D341Med (cell line): ENCODE measurements at regions not wholly inside any gene's neighbourhood (a gene's known extent, or its start where the extent isn't known, plus 50 kb on each side); places are given as distances from the start of the nearest gene placed in this dataset.
"Not testable (repeated sequence)": the region's sequence is repeated elsewhere in the genome, so short reads cannot be mapped to it uniquely, and the experiment has no call there.

ENCODE experiments used
- DNase-seq: peaks from one replicate; pipeline ENCODE4 v3.0.0; 2012; ENCODE audit warnings: low spot score

GRCh38 chr1:172754609-172755008 lies 95.7 kb downstream of the FASLG start:
- DNase-seq: no peak

- DNase-seq: no peak
These were observed 96.2 kb downstream of the FASLG start for GRCh38 chr1:172755099-172755498.

- no peak for DNase-seq
These were observed 97.1 kb downstream of the FASLG start for GRCh38 chr1:172756024-172756423.

- no peak for DNase-seq
These were observed 99.4 kb downstream of the FASLG start for GRCh38 chr1:172758259-172758658.

GRCh38 chr1:172760121-172760520 lies 101.2 kb downstream of the FASLG start:
- DNase-seq: no peak

GRCh38 chr1:172761581-172762486 lies 102.9 kb downstream of the FASLG start:
- DNase-seq: no peak

GRCh38 chr1:172763057-172763456 lies 104.2 kb downstream of the FASLG start:
- DNase-seq: no peak

- DNase-seq: no peak
These were observed 105.5 kb downstream of the FASLG start for GRCh38 chr1:172764378-172764777.

- no peak for DNase-seq
These were observed 107.6 kb downstream of the FASLG start for GRCh38 chr1:172766462-172766861.

- no peak for DNase-seq
These were observed 111.2 kb downstream of the FASLG start for GRCh38 chr1:172770071-172770470.

GRCh38 chr1:172774561-172774960 lies 115.7 kb downstream of the FASLG start:
- no peak for DNase-seq

GRCh38 chr1:172775606-172776005 lies 116.7 kb downstream of the FASLG start:
- no peak for DNase-seq

- no peak for DNase-seq
These were observed 117.2 kb downstream of the FASLG start for GRCh38 chr1:172776071-172776470.

- DNase-seq: no peak
These were observed 118.9 kb downstream of the FASLG start for GRCh38 chr1:172777767-172778166.

- no peak for DNase-seq
These were observed 119.9 kb downstream of the FASLG start for GRCh38 chr1:172778456-172779455.

GRCh38 chr1:172779491-172779890 lies 120.6 kb downstream of the FASLG start:
- no peak for DNase-seq

GRCh38 chr1:172781513-172782140 lies 122.7 kb downstream of the FASLG start:
- DNase-seq: no peak

- DNase-seq: no peak
These were observed 130.9 kb downstream of the FASLG start for GRCh38 chr1:172789840-172790239.

- no peak for DNase-seq
These were observed 131.3 kb downstream of the FASLG start for GRCh38 chr1:172790245-172790644.

GRCh38 chr1:172793823-172794222 lies 134.9 kb downstream of the FASLG start:
- no peak for DNase-seq

GRCh38 chr1:172795741-172796140 lies 136.8 kb downstream of the FASLG start:
- no peak for DNase-seq

GRCh38 chr1:172799804-172800203 lies 140.9 kb downstream of the FASLG start:
- DNase-seq: not testable (repeated sequence)
